ENCODE measurements at regions not wholly inside any gene's neighbourhood (a gene's known extent, or its start where the extent isn't known, plus 50 kb on each side); places are given as distances from the start of the nearest gene placed in this dataset.

DNA sequence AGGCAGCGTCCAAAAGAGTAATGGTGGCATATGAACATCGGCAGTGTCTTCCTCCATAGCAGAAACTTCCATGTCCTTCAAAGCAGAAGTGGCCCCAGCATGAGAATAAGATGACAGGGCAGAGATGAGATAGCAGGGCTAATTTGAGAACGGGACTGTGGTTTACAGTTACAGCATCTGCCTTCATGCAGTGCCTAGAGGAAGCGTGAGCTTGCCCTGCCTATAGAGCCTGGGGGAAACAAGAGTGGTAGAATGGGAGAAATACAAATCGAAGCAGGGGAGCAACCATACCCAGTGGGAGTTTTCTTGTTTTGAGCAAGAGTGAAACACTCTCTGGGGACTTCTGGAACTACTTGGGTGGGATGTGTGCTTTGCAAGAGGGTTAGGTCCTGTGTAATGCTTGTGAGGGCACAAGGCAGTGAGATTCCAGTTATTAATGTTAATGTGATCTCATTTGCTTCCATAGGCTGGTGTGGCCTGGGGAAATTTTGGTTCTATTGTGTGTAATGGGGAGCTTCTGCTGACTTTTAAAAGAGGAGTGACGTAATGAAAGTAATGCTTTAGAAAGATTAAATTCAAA is 616.9 kb downstream of the ZIC1 start:
- ATAC-seq (no peak), FAIRE-seq (no peak), DNase-seq (ENCODE audit: low read depth in 1 of 2, low spot score in 1 of 2) (no peak)
- ChIA-PET POLR2A (no interaction called here), CTCF (no interaction called here)
- Histone ChIP-seq H3K4me2 (no peak overlapping the region), H3K4me3 (no peak overlapping the region), H3K9me3 (no peaks in the 10 kb centered on the region), H3K4me1 (no peaks in the 10 kb centered on the region), H3K27ac (no peak overlapping the region)
- TF ChIP-seq CBX8 (IDR thresholded peaks at IDR 0.05): no peak
- no peak for TF ChIP-seq CEBPB (IDR thresholded peaks at IDR 0.05)
- no peak for TF ChIP-seq SMC3 (IDR thresholded peaks at IDR 0.05)
- no peak for TF ChIP-seq EHMT2 (IDR thresholded peaks at IDR 0.05; ENCODE audit: low read depth)
- TF ChIP-seq MAZ (IDR thresholded peaks at IDR 0.05; ENCODE audit: borderline replicate concordance, low read depth, low read length): no peak
- TF ChIP-seq JUN (IDR thresholded peaks at IDR 0.05): no peak
- no peak for TF ChIP-seq RCOR1 (IDR thresholded peaks at IDR 0.05; ENCODE audit: low read depth, low read length)
- no peak for TF ChIP-seq KDM5A (IDR thresholded peaks at IDR 0.05)
- no peak for TF ChIP-seq ZNF302 (CRISPR knock-in tag; IDR thresholded peaks at IDR 0.05)
- no peak for TF ChIP-seq BCL3 (IDR thresholded peaks at IDR 0.05)
- no peak for TF ChIP-seq PHF8 (IDR thresholded peaks at IDR 0.05; ENCODE audit: borderline replicate concordance, low read depth)
- no peak for TF ChIP-seq ZSCAN20 (CRISPR knock-in tag; IDR thresholded peaks at IDR 0.05)
- TF ChIP-seq, protein P1, sequence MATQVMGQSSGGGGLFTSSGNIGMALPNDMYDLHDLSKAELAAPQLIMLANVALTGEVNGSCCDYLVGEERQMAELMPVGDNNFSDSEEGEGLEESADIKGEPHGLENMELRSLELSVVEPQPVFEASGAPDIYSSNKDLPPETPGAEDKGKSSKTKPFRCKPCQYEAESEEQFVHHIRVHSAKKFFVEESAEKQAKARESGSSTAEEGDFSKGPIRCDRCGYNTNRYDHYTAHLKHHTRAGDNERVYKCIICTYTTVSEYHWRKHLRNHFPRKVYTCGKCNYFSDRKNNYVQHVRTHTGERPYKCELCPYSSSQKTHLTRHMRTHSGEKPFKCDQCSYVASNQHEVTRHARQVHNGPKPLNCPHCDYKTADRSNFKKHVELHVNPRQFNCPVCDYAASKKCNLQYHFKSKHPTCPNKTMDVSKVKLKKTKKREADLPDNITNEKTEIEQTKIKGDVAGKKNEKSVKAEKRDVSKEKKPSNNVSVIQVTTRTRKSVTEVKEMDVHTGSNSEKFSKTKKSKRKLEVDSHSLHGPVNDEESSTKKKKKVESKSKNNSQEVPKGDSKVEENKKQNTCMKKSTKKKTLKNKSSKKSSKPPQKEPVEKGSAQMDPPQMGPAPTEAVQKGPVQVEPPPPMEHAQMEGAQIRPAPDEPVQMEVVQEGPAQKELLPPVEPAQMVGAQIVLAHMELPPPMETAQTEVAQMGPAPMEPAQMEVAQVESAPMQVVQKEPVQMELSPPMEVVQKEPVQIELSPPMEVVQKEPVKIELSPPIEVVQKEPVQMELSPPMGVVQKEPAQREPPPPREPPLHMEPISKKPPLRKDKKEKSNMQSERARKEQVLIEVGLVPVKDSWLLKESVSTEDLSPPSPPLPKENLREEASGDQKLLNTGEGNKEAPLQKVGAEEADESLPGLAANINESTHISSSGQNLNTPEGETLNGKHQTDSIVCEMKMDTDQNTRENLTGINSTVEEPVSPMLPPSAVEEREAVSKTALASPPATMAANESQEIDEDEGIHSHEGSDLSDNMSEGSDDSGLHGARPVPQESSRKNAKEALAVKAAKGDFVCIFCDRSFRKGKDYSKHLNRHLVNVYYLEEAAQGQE (IDR thresholded peaks at IDR 0.05): no peak
- WGBS (ENCODE audit: missing lambda C conversion rate): 32% methylated on average over 6 of the region's 6 CpGs

DNA sequence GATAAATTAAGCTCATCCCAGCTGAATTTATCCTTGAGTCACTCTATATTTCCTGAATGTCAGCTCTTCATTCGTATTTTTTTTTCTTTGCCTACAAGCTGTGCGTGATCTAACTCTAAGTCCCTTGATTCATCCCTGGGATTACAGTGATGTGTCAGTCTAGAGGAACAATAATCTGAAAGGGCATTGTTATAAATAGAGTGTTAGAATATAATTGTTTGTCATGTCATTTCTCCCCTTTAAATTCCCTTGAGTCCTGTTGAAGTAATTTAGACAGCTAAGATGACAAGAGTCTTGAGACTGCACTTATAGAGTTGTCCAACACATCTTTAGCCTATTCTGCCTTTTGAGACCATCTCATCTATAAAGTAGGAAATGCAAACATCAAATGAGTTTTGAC is 621.8 kb downstream of the ZIC1 start:
- Histone ChIP-seq H3K9me3 (no peaks in the 10 kb centered on the region), H3K4me2 (no peak overlapping the region), H3K4me3 (no peak overlapping the region), H3K4me1 (no peaks in the 10 kb centered on the region), H3K27ac (no peak overlapping the region)
- POLR2A ChIA-PET: no interaction called here
- FAIRE-seq: no peak
- TF ChIP-seq RCOR1 (IDR thresholded peaks at IDR 0.05; ENCODE audit: low read depth, low read length) (no peak), MYC (IDR thresholded peaks at IDR 0.05; ENCODE audit: borderline replicate concordance, low read length) (no peak), HEYL (CRISPR knock-in tag; IDR thresholded peaks at IDR 0.05) (no peak), ZC3H11A (IDR thresholded peaks at IDR 0.05) (no peak), TFCP2L1 (CRISPR knock-in tag; IDR thresholded peaks at IDR 0.05) (no peak), MAZ (IDR thresholded peaks at IDR 0.05; ENCODE audit: borderline replicate concordance, low read depth, low read length) (no peak), TP53 (CRISPR knock-in tag; IDR thresholded peaks at IDR 0.05) (no peak), ZNF302 (CRISPR knock-in tag; IDR thresholded peaks at IDR 0.05) (no peak)
- TF ChIP-seq, protein P2, sequence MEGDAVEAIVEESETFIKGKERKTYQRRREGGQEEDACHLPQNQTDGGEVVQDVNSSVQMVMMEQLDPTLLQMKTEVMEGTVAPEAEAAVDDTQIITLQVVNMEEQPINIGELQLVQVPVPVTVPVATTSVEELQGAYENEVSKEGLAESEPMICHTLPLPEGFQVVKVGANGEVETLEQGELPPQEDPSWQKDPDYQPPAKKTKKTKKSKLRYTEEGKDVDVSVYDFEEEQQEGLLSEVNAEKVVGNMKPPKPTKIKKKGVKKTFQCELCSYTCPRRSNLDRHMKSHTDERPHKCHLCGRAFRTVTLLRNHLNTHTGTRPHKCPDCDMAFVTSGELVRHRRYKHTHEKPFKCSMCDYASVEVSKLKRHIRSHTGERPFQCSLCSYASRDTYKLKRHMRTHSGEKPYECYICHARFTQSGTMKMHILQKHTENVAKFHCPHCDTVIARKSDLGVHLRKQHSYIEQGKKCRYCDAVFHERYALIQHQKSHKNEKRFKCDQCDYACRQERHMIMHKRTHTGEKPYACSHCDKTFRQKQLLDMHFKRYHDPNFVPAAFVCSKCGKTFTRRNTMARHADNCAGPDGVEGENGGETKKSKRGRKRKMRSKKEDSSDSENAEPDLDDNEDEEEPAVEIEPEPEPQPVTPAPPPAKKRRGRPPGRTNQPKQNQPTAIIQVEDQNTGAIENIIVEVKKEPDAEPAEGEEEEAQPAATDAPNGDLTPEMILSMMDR (IDR thresholded peaks at IDR 0.05): no peak
- TF ChIP-seq, protein P3, sequence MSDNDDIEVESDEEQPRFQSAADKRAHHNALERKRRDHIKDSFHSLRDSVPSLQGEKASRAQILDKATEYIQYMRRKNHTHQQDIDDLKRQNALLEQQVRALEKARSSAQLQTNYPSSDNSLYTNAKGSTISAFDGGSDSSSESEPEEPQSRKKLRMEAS (IDR thresholded peaks at IDR 0.05): no peak
- WGBS (ENCODE audit: missing lambda C conversion rate): 40% methylated on average over 2 of the region's 2 CpGs
- DNase-seq (ENCODE audit: low read depth in 1 of 2, low spot score in 1 of 2): no peak
- ATAC-seq: no peak
- CTCF ChIA-PET: no interaction called here
